ENCODE measurements at regions not wholly inside any gene's neighbourhood (a gene's known extent, or its start where the extent isn't known, plus 50 kb on each side); places are given as distances from the start of the nearest gene placed in this dataset.

DNA sequence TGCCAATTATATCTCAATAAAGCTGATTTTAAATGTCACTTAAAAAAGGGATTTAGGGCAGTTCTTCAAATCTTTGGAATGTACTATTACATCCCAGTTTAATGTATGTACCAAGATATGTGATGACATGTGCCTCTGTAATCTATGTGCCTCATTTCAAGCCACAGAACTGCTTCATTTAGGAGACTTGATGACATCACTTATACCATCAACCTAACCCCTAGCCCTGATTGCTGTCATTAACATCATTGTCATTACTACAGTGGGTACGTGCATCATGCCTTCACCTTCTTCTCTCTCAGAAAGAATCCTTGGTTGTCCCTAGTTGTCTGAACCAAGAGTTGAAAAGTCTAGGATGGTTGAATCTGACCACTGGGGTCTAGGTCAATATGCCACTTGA is 134.3 kb upstream of the RAB11FIP2 start:
- no peak overlapping the region for H3K4me3 ChIP-seq (ENCODE audit: low read depth, low read length)
- TF ChIP-seq, protein P1, sequence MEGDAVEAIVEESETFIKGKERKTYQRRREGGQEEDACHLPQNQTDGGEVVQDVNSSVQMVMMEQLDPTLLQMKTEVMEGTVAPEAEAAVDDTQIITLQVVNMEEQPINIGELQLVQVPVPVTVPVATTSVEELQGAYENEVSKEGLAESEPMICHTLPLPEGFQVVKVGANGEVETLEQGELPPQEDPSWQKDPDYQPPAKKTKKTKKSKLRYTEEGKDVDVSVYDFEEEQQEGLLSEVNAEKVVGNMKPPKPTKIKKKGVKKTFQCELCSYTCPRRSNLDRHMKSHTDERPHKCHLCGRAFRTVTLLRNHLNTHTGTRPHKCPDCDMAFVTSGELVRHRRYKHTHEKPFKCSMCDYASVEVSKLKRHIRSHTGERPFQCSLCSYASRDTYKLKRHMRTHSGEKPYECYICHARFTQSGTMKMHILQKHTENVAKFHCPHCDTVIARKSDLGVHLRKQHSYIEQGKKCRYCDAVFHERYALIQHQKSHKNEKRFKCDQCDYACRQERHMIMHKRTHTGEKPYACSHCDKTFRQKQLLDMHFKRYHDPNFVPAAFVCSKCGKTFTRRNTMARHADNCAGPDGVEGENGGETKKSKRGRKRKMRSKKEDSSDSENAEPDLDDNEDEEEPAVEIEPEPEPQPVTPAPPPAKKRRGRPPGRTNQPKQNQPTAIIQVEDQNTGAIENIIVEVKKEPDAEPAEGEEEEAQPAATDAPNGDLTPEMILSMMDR (IDR thresholded peaks at IDR 0.05; ENCODE audit: insufficient read depth, low read length) = no peak
- DNase-seq (ENCODE audit: low read depth) = no peak

GRCh38 chr10:118175148-118175547 is 128.4 kb upstream of the RAB11FIP2 start:
- DNase-seq (ENCODE audit: low read depth) = no peak
- H3K4me3 ChIP-seq (ENCODE audit: low read depth, low read length) = no peak overlapping the region
- TF ChIP-seq, protein P1 (IDR thresholded peaks at IDR 0.05; ENCODE audit: insufficient read depth, low read length) = no peak

GRCh38 chr10:118173296-118173695 is 126.6 kb upstream of the RAB11FIP2 start:
- H3K4me3 ChIP-seq (ENCODE audit: low read depth, low read length) = no peak overlapping the region
- DNase-seq (ENCODE audit: low read depth) = no peak
- TF ChIP-seq, protein P1 (IDR thresholded peaks at IDR 0.05; ENCODE audit: insufficient read depth, low read length) = no peak

DNA sequence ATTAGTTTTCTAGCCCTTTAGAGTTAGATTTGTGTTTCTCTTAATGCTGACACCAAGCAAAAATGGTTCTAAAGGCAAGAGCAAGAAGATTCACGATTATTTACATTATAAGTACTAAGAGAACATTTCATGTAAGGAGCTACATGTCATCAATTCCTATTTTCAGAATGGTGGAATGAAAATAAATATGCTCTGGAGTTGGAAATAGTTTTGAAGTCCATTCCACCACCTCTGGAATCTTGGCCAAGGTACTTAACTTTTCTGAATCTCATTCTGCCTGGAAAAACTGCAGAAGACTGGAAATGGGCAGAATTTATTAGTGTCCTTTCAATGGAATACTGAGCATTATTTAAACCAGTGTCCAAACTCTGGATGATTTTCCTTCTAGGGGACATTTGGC is 125.1 kb upstream of the RAB11FIP2 start:
- TF ChIP-seq, protein P1 (IDR thresholded peaks at IDR 0.05; ENCODE audit: insufficient read depth, low read length) = no peak
- DNase-seq (ENCODE audit: low read depth) = no peak
- H3K4me3 ChIP-seq (ENCODE audit: low read depth, low read length) = no peak overlapping the region

GRCh38 chr10:118167056-118167700 is 120.4 kb upstream of the RAB11FIP2 start:
- TF ChIP-seq, protein P1 (IDR thresholded peaks at IDR 0.05; ENCODE audit: insufficient read depth, low read length) = no peak
- DNase-seq (ENCODE audit: low read depth) = no peak
- H3K4me3 ChIP-seq (ENCODE audit: low read depth, low read length) = no peak overlapping the region

GRCh38 chr10:118163217-118163616 is 116.5 kb upstream of the RAB11FIP2 start:
- DNase-seq (ENCODE audit: low read depth) = no peak
- TF ChIP-seq, protein P1 (IDR thresholded peaks at IDR 0.05; ENCODE audit: insufficient read depth, low read length) = no peak
- H3K4me3 ChIP-seq (ENCODE audit: low read depth, low read length) = no peak overlapping the region

All from fibroblast of the aortic adventitia (primary cell).